PC-3 (cell line): ENCODE measurements at regions not wholly inside any gene's neighbourhood (a gene's known extent, or its start where the extent isn't known, plus 50 kb on each side); places are given as distances from the start of the nearest gene placed in this dataset.

Experiments
- CTCF ChIP-seq: fragments of 300-600 bp; sonication (generic); conservative IDR thresholded peaks from 2 replicates; pipeline ENCODE4 v1.5.1; 2017; ENCODE audit warnings: antibody characterized with exemption, low read depth, mild to moderate bottlenecking, low read length
- EZH2 ChIP-seq: fragments of 300-600 bp; sonication (generic); IDR thresholded peaks from one replicate; pipeline ENCODE4 v1.6.1; 2017; ENCODE audit warnings: antibody characterized with exemption, mild to moderate bottlenecking, low read length; ENCODE audit not compliant: unreplicated experiment
- EZH2phosphoT487 ChIP-seq: fragments of 300-600 bp; sonication (generic); IDR thresholded peaks from 2 replicates; pipeline ENCODE4 v1.6.1; 2018; ENCODE audit warnings: mild to moderate bottlenecking, antibody characterized with exemption, low read length, borderline replicate concordance

GRCh38 chr11:123307276-123307675 is 112.2 kb upstream of the CLMP start:
- no peak for TF ChIP-seq EZH2
- TF ChIP-seq CTCF, result no peak
- TF ChIP-seq EZH2phosphoT487, result no peak
